Smooth muscle cell (in vitro differentiated cells): ENCODE measurements at regions not wholly inside any gene's neighbourhood (a gene's known extent, or its start where the extent isn't known, plus 50 kb on each side); places are given as distances from the start of the nearest gene placed in this dataset.

Source experiments
- DNase-seq: peaks from one replicate; lab custom pipeline; 2025; ENCODE audit not compliant: unreplicated experiment; lab: John Stamatoyannopoulos, UW
- H2AFZ ChIP-seq: fragments of 200-600 bp; sonication (generic); 2 replicates; pipeline ENCODE4 v1.6.0; 2016; ENCODE audit warnings: antibody characterized with exemption, low read depth, mild to moderate bottlenecking
- H3F3A ChIP-seq: fragments of 200-600 bp; sonication (generic); 2 replicates; pipeline ENCODE4 v1.6.0; 2017; ENCODE audit warnings: antibody characterized with exemption, low read depth
- H3K27ac ChIP-seq: fragments of 200-600 bp; sonication (generic); 2 replicates; pipeline ENCODE4 v1.5.1; 2016; ENCODE audit warnings: low read depth, mild to moderate bottlenecking
- H3K27me3 ChIP-seq: fragments of 200-600 bp; sonication (generic); 2 replicates; pipeline ENCODE4 v1.6.1; 2016; ENCODE audit warnings: low read depth, mild to moderate bottlenecking
- H3K36me3 ChIP-seq: fragments of 200-600 bp; sonication (generic); 2 replicates; pipeline ENCODE4 v1.5.1; 2016; ENCODE audit warnings: low read depth
- H3K4me1 ChIP-seq: fragments of 200-600 bp; sonication (generic); 2 replicates; pipeline ENCODE4 v1.5.1; 2016; ENCODE audit warnings: low read depth
- H3K4me2 ChIP-seq: fragments of 200-600 bp; sonication (generic); 2 replicates; pipeline ENCODE4 v1.6.0; 2016; ENCODE audit warnings: mild to moderate bottlenecking
- H3K4me3 ChIP-seq: fragments of 200-600 bp; sonication (generic); 2 replicates; pipeline ENCODE4 v1.5.1; 2016; ENCODE audit warnings: mild to moderate bottlenecking
- H3K79me2 ChIP-seq: fragments of 200-600 bp; sonication (generic); 2 replicates; pipeline ENCODE4 v1.6.0; 2016; ENCODE audit warnings: low read depth, mild to moderate bottlenecking
- H3K9ac ChIP-seq: fragments of 200-600 bp; sonication (generic); 2 replicates; pipeline ENCODE4 v1.6.0; 2016; ENCODE audit warnings: low read depth
- H3K9me3 ChIP-seq: fragments of 200-600 bp; sonication (generic); replicated peaks from 2 replicates; pipeline ENCODE4 v1.5.1; 2016; ENCODE audit warnings: low read depth
- H4K20me1 ChIP-seq: fragments of 200-600 bp; sonication (generic); 2 replicates; pipeline ENCODE4 v1.6.0; 2016; ENCODE audit warnings: low read depth
- WGBS: methylation state at CpG from one replicate; pipeline ENCODE4 v1.1.7; 2016; ENCODE audit warnings: low lambda C conversion rate; 5-methylcytosine and 5-hydroxymethylcytosine counted together
- TF ChIP-seq, protein P1 (sequence below): fragments of 200-600 bp; sonication (generic); IDR thresholded peaks from 2 replicates; pipeline ENCODE4 v1.5.1; 2017; ENCODE audit warnings: borderline replicate concordance, mild to moderate bottlenecking, antibody characterized with exemption; ENCODE audit not compliant: insufficient read depth, poor library complexity, severe bottlenecking

DNA sequence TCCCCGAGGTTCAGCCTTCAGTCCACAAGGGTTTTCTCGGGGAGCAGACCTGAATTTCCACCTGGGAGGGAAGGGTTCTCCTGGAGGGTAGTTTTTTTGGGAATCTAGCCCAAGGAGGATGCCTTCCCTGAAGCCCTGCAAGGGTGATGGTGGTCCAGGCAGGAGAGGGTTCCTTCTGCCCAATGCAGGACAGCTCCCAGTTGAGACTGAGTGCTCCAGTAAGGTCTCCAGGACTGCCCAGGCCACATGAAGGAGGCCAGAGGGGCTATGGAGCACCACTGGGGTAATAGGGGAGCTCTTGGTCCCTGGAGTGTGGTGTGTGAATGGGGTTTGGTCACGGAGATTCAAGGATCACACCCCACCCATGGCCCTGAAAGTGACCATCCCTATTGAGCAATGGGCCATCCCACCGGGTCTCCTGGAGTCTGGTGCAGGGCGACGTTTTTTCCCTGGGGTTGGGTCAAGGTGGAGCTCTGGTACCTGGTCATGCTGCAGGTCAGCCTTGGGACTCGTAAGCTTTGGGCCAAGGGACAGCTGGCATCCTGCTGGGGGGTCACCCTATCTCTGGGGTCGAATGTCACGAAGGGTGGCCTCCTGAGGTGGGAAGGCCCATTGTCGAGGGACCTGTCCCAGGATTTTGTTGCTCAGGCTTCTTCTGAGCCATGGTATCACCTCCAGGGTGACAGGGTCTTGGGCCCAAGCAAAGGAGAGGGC lies 196.5 kb downstream of the UBE3A start:
- H3K9ac ChIP-seq = no peak overlapping the region
- no peaks in the 10 kb centered on the region for H3K9me3 ChIP-seq
- no peaks in the 10 kb centered on the region for H3K36me3 ChIP-seq
- H3K4me2 ChIP-seq = no peak overlapping the region
- no peaks in the 10 kb centered on the region for H3F3A ChIP-seq
- WGBS = 72% methylated on average over 10 of the region's 10 CpGs
- no peaks in the 10 kb centered on the region for H3K4me1 ChIP-seq
- no peak overlapping the region for H3K4me3 ChIP-seq
- no peak overlapping the region for H3K27ac ChIP-seq
- no peaks in the 10 kb centered on the region for H3K79me2 ChIP-seq
- no peak overlapping the region for H2AFZ ChIP-seq
- TF ChIP-seq, protein P1, sequence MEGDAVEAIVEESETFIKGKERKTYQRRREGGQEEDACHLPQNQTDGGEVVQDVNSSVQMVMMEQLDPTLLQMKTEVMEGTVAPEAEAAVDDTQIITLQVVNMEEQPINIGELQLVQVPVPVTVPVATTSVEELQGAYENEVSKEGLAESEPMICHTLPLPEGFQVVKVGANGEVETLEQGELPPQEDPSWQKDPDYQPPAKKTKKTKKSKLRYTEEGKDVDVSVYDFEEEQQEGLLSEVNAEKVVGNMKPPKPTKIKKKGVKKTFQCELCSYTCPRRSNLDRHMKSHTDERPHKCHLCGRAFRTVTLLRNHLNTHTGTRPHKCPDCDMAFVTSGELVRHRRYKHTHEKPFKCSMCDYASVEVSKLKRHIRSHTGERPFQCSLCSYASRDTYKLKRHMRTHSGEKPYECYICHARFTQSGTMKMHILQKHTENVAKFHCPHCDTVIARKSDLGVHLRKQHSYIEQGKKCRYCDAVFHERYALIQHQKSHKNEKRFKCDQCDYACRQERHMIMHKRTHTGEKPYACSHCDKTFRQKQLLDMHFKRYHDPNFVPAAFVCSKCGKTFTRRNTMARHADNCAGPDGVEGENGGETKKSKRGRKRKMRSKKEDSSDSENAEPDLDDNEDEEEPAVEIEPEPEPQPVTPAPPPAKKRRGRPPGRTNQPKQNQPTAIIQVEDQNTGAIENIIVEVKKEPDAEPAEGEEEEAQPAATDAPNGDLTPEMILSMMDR = no peak
- H3K27me3 ChIP-seq = no peaks in the 10 kb centered on the region
- no peak for DNase-seq
- no peaks in the 10 kb centered on the region for H4K20me1 ChIP-seq

GRCh38 chr15:25242957-25243799 lies 195.6 kb downstream of the UBE3A start:
- Histone ChIP-seq H3K79me2 (no peaks in the 10 kb centered on the region), H3K9ac (no peak overlapping the region), H3K9me3 (no peaks in the 10 kb centered on the region), H3K4me1 (no peaks in the 10 kb centered on the region), H2AFZ (no peak overlapping the region), H3K36me3 (no peaks in the 10 kb centered on the region), H4K20me1 (no peaks in the 10 kb centered on the region), H3K4me3 (no peak overlapping the region), H3F3A (no peaks in the 10 kb centered on the region), H3K27ac (no peak overlapping the region), H3K27me3 (no peaks in the 10 kb centered on the region), H3K4me2 (no peak overlapping the region)
- no peak for DNase-seq
- WGBS = 85% methylated on average over 15 of the region's 15 CpGs
- TF ChIP-seq, protein P1 = no peak

- no peaks in the 10 kb centered on the region for H3F3A ChIP-seq
- H3K4me3 ChIP-seq = no peak overlapping the region
- H3K27me3 ChIP-seq = no peaks in the 10 kb centered on the region
- H3K4me2 ChIP-seq = no peak overlapping the region
- TF ChIP-seq, protein P1 = no peak
- 83% methylated on average over 7 of the region's 7 CpGs for WGBS
- DNase-seq = no peak
- no peak overlapping the region for H2AFZ ChIP-seq
- H3K36me3 ChIP-seq = no peaks in the 10 kb centered on the region
- no peaks in the 10 kb centered on the region for H3K79me2 ChIP-seq
- H3K4me1 ChIP-seq = no peaks in the 10 kb centered on the region
- H3K9me3 ChIP-seq = no peaks in the 10 kb centered on the region
- H3K9ac ChIP-seq = no peak overlapping the region
- H4K20me1 ChIP-seq = no peaks in the 10 kb centered on the region
- no peak overlapping the region for H3K27ac ChIP-seq
Measured at GRCh38 chr15:25243800-25244097, 195.1 kb downstream of the UBE3A start.
